HG03064 (cell line): ENCODE measurements at regions not wholly inside any gene's neighbourhood (a gene's known extent, or its start where the extent isn't known, plus 50 kb on each side); places are given as distances from the start of the nearest gene placed in this dataset.
A peak's percentile ranks its signal among the peaks of the same experiment; 100 is the strongest.

Experiments used
- ATAC-seq: cut with Tn5 transposase; IDR thresholded peaks from one replicate; pipeline ENCODE4 v1.9.1; 2021; ENCODE audit warnings: low read depth; ENCODE audit not compliant: unreplicated experiment

GRCh38 chr4:4775493-4776004, 83.9 kb upstream of the MSX1 start:
- ATAC-seq, result no peak

DNA sequence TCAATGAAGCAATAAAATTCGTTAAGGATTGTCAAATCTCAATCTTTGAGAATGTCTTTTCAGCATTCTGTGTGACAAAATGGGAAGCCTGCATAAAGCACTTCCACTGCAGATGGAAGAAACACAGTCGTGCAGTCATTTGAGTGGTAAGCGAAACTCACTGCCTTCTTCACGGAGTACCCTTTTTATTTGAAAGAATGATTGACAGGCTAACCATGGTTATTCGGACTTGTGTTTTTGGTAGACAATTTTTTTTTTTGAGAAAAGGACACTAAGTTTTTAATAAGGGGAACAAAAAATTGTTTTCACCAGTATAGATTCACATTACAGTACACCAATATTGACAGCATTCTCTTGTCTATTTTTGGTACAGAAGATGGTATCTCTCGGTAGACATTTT, 86.9 kb upstream of the MSX1 start:
- ATAC-seq, result no peak

- no peak for ATAC-seq
These were observed 88.3 kb upstream of the MSX1 start for GRCh38 chr4:4771160-4771559.

DNA sequence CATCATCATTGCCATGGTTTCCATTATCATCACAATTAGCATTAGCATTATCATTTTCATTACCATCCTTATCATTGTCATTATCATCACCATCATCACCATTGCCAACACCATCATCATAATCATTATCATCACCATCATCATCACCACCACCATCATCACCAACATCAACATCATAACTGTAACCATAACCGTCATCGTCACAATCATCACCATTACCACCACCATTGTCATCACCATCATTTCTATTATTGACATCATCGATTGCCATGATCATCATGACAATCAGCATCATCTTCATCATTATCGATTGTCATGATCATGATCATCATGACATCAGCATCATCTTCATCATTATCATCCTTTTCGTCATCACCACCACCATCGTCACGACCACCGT, 88.9 kb upstream of the MSX1 start:
- no peak for ATAC-seq

DNA sequence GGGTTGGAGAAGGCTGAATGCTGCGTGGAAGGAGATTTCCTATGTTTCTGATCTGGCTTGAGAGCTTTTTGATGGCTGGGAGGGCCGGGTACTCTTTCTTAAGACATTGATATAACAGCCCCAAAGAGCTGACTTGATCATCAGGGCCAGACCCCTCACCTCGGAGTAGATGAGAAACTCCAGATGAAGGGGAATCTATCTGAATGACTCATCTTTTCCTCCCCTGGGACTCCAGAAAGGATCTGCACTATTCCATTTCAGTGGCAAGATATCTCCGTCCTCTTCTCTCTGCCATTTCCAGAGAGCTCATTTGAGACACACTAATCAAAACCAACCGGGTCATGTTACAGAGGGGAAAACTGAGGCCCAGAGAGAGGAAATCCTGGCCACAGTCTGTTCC, 92.9 kb upstream of the MSX1 start:
- ATAC-seq, result no peak

- ATAC-seq, result no peak
These were observed 93.7 kb upstream of the MSX1 start for GRCh38 chr4:4765811-4766210.

DNA sequence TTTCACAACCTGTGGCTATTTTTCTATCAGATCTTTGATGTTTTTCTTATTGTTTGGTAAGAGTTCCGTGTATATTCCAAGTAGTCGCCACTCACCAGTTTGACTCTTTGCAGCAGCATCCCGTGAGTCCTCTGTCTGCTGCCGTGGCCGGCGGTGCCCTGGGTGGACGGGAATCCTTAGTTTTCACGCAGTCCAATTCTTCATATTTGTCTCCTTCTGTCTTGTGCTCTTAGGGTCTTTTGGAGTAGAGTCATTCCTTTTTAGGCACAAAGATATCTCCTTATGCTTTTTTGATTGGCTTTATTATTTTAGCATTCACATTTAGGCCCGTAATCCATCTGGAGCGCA, 94.9 kb upstream of the MSX1 start:
- ATAC-seq, result no peak

- no peak for ATAC-seq
These were observed 95.5 kb upstream of the MSX1 start for GRCh38 chr4:4763822-4764557.

- ATAC-seq, result peak; percentile 83
These were observed 96.3 kb upstream of the MSX1 start for GRCh38 chr4:4762909-4763821.

DNA sequence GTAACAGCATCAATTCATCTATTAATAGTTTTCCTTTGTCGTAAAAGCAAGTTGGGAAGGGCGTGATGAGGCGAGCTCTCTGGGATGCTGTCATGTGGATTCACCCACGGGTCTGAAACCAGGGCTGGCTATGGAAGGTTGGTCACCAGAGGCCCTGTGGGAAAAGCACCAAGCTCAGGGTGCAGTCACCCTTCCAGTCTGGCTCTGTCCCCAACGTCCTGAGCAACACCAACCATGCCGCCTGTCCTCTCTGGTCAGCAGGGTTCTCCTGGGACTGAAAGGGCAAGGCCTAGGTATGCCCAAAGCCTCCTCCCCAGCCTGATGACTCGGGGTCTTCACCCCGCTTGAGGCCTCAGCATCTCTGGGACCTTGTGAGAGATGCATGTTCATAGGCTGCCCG, 97.2 kb upstream of the MSX1 start:
- no peak for ATAC-seq

- ATAC-seq, result no peak
These were observed 98.1 kb upstream of the MSX1 start for GRCh38 chr4:4761128-4761982.

DNA sequence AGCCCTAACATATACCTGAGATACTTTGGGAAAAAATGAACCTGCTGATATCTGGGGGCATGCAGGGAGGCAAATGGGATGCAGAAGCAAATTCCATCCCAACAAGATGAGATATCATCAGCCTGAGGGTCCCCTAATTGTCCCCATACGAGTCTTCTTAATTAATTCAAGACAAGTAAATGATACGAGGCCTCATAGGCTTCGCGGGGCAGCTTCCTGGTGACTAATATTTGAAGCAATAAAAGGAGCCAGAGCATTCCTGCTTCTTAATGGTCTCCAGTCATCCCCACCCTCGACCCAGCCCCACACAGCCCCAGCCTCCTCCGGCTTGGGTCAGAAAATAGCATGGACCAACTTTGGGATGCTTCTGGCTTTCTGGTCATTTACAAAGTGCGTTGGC, 99.6 kb upstream of the MSX1 start:
- no peak for ATAC-seq

- no peak for ATAC-seq
These were observed 100.2 kb upstream of the MSX1 start for GRCh38 chr4:4759232-4759631.

DNA sequence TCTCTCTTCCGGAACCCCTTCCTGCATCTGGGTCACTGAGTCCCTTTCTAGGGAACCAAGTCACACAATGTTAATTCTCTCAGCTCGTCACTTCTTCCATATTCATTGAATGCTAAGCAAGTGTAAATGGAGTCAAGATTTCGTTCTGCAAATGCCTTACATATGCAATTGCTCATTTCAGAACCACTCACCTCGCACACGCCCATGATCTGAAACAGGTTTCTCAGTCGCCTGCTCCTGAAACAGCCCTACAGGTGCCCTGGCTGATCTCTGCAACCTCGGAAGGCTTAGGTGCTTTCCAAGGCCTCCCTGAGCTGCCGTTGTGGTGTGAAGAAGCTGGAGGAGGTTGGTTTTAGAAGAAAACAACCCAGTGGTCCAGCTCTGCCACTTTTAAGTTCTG, 100.8 kb upstream of the MSX1 start:
- no peak for ATAC-seq

- ATAC-seq, result no peak
These were observed 104.2 kb upstream of the MSX1 start for GRCh38 chr4:4755306-4755705.

- ATAC-seq, result no peak
These were observed 104.8 kb upstream of the MSX1 start for GRCh38 chr4:4754641-4755040.

GRCh38 chr4:4753643-4754042, 105.8 kb upstream of the MSX1 start:
- no peak for ATAC-seq

DNA sequence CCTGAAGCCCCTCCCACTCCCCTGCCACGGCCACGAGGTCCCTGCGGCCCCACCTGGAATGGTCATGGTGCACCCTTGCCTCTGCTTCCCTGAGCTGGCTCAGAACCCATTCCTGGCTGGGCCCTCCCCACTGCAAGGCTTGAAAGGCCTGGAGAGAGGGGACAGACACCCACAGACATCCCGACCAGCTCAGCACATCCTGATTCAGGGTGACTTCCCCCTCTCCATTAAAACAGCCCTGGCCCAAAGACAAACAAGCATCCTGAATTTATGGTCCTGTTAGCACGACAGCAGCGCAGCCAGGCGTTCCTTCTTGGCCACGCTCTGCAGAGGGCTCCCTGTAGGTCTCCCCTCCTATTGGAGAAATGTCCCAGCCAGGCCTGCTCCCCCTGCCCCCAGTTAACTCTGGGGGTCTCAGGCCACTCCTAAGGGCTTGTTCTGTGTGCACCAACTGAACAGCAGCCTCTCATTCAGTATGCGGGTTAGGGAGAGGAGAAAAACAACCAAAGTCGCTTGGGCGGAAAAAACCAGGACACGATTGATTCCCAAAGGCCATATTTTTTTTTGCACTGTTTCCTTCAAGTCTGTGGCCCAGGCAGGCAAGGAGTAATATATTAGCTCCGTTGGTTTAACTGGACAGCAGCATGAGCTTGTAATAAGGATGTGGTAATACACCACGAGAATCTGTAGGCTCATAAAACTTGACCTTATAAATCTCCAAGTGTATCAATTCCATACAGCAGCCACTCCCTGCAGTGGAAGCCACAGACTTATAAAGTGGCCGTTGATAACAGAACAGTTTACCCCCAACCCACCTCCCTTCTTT, 106.7 kb upstream of the MSX1 start:
- ATAC-seq, result no peak

- ATAC-seq, result no peak
These were observed 107.4 kb upstream of the MSX1 start for GRCh38 chr4:4752025-4752424.

DNA sequence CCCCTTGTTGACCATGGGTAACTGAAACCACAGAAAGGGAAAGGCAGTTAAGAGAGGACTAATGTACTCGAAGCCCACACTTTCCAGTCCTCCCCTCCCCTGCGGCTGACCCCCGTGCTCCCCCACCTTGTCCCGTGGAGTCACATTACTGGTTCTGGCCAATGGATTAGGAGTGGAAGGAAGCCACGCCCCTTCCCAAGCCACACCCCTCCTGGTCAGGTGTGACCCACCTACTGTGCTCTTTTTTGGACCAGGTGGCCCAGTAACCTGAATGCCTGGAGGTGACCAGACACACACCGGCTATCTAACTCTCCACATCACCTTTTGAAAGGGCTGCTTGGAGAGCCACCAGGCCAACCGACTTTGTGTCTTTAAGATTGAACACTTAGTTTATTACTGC, 109.3 kb upstream of the MSX1 start:
- ATAC-seq, result no peak
